ENCODE measurements at regions not wholly inside any gene's neighbourhood (a gene's known extent, or its start where the extent isn't known, plus 50 kb on each side); places are given as distances from the start of the nearest gene placed in this dataset.
A peak's percentile ranks its signal among the peaks of the same experiment; 100 is the strongest.

- in situ Hi-C loops (cut with MboI; ENCODE audit: low sequenced_read_pairs, unreplicated experiment), result no loop called here
- no peak for DNase-seq (ENCODE audit: low spot score)
- TF ChIP-seq, protein P1, sequence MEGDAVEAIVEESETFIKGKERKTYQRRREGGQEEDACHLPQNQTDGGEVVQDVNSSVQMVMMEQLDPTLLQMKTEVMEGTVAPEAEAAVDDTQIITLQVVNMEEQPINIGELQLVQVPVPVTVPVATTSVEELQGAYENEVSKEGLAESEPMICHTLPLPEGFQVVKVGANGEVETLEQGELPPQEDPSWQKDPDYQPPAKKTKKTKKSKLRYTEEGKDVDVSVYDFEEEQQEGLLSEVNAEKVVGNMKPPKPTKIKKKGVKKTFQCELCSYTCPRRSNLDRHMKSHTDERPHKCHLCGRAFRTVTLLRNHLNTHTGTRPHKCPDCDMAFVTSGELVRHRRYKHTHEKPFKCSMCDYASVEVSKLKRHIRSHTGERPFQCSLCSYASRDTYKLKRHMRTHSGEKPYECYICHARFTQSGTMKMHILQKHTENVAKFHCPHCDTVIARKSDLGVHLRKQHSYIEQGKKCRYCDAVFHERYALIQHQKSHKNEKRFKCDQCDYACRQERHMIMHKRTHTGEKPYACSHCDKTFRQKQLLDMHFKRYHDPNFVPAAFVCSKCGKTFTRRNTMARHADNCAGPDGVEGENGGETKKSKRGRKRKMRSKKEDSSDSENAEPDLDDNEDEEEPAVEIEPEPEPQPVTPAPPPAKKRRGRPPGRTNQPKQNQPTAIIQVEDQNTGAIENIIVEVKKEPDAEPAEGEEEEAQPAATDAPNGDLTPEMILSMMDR (IDR thresholded peaks at IDR 0.05; ENCODE audit: borderline replicate concordance, control extremely low read depth, extremely low read depth, insufficient read depth, missing control alignments), result peak; percentile 20
Observed at GRCh38 chr7:115851291-115851690, 179.3 kb downstream of the TFEC start.

DNA sequence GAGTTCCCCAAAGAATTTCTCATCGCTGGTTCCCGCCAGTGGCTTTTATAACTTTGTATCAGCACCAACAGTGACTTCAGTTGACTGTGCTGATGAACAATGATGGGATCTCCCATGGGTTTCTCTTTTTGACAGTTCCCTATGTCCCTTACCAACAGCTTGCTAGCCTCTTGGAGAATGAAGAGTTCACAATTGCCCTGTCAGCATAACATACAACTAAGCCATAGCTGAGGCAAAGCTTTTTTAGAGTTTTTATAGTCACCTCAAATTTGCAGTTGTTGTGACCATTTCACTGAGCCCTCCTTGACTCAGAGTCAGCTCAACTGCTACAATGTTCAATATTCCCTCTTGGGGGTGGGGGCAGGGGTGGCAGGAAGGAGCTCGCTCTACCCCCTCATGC is 179.8 kb downstream of the TFEC start:
- in situ Hi-C loops (cut with MboI; ENCODE audit: low sequenced_read_pairs, unreplicated experiment), result no loop called here

DNA sequence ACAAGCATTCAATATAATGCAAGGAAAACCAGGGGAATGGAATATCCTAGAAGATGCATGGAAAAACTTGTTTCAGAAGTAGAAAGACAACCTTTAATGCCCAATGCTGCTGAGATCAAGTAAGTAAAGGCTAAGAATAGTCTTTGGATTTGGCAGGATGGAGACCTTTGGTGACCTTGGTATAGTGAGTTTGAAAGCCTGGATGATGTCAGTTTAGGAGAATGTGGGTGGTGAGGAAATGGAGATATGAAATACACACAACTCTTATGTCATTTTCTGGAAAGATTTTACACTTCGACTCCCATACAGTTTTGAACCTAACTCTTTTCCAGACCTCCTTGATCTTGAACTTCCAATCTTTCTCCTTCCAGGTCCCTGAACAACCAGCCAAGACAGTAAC is 185.7 kb downstream of the TFEC start:
- no peak for DNase-seq (ENCODE audit: low spot score)
- in situ Hi-C loops (cut with MboI; ENCODE audit: low sequenced_read_pairs, unreplicated experiment), result no loop called here
- TF ChIP-seq, protein P1 (IDR thresholded peaks at IDR 0.05; ENCODE audit: borderline replicate concordance, control extremely low read depth, extremely low read depth, insufficient read depth, missing control alignments), result no peak

More for the DNA sequence above, 179.8 kb downstream of the TFEC start:
- no peak for DNase-seq (ENCODE audit: low spot score)
- TF ChIP-seq, protein P1 (IDR thresholded peaks at IDR 0.05; ENCODE audit: borderline replicate concordance, control extremely low read depth, extremely low read depth, insufficient read depth, missing control alignments), result no peak

DNA sequence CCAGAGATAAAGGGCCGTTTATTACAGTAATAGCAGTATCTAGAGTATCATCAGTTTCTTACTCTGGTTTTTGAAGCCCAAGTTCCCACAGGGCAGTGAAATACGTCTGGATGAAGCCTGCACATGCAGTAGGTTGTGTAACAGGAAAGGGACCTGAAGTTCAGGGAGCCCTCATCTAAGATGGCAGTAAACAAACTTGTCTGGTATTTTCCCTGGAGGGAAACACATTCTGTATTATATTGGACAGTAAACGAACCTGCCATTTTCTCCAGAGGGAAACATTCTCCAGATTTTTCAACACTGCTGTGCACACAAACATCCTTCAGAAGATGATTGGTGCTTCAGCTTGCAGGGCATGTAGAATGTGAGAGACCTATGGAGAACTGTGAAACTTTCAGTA is 189.9 kb downstream of the TFEC start:
- in situ Hi-C loops (cut with MboI; ENCODE audit: low sequenced_read_pairs, unreplicated experiment), result no loop called here
- TF ChIP-seq, protein P1 (IDR thresholded peaks at IDR 0.05; ENCODE audit: borderline replicate concordance, control extremely low read depth, extremely low read depth, insufficient read depth, missing control alignments), result no peak
- no peak for DNase-seq (ENCODE audit: low spot score)

DNA sequence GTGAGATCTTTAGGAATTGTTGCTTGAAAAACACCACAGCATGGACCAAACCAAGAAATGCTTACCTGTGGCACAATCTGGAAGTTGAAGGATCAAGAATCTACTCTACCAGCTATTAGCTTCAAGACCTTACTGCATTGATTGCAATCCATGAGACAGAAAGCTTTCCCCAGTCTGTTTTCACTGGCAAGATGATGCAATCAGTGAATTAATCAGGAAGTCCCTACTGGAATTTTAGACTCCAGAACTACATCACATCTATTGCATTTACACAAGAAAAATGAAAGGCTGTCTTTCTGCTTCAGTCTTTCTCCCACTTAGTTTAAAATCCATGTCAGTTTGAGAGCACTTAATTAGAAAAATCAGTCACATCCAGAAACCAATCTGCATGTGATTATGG is 191.7 kb downstream of the TFEC start:
- TF ChIP-seq, protein P1 (IDR thresholded peaks at IDR 0.05; ENCODE audit: borderline replicate concordance, control extremely low read depth, extremely low read depth, insufficient read depth, missing control alignments), result no peak
- DNase-seq (ENCODE audit: low spot score), result no peak
- in situ Hi-C loops (cut with MboI; ENCODE audit: low sequenced_read_pairs, unreplicated experiment), result no loop called here

DNA sequence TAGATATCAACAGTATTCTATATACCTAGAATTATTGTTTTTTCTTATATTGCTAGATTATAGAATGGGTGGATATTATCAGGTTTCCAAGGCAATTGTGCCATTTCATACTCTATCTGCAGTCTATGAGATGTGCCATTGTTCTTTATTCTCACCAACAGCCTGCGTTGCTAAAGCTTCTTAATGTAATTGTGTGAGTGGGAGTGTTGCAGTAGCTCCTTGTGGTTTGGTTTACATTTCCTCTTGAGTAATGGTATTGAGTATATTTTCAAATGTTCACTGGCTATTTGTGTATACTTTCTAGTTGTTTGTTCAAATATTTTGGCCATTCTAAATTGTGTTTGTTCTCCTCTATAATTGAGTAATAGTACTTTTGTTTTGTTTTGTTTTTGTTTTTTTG is 199.2 kb downstream of the TFEC start:
- DNase-seq (ENCODE audit: low spot score), result peak; percentile 17
- TF ChIP-seq, protein P1 (IDR thresholded peaks at IDR 0.05; ENCODE audit: borderline replicate concordance, control extremely low read depth, extremely low read depth, insufficient read depth, missing control alignments), result no peak
- in situ Hi-C loops (cut with MboI; ENCODE audit: low sequenced_read_pairs, unreplicated experiment), result no loop called here

All from GM13976 (cell line).